ENCODE measurements at regions not wholly inside any gene's neighbourhood (a gene's known extent, or its start where the extent isn't known, plus 50 kb on each side); places are given as distances from the start of the nearest gene placed in this dataset.
"Not testable (repeated sequence)": the region's sequence is repeated elsewhere in the genome, so short reads cannot be mapped to it uniquely, and the experiment has no call there.

GRCh38 chr9:87421734-87422133 is 75.9 kb upstream of the DAPK1 start:
- intact Hi-C loops (cut with DNase I): no loop called here
- TF ChIP-seq CTCF (IDR thresholded peaks at IDR 0.05): no peak
- H3K4me1 ChIP-seq: no peaks in the 10 kb centered on the region
- WGBS, 3 donors: 87 to 92% (median 92%) methylated on average over 3 of the region's 3 CpGs
- peaks cover 0 to 3% (median 0%) of the 10 kb centered on the region in 3 donors for H3K27me3 ChIP-seq (ENCODE audit: insufficient read depth in 3 of 3, low read length in 2 of 3)
- DNase-seq (no peak), ATAC-seq (no peak)
- H3K9me3 ChIP-seq: no peaks in the 10 kb centered on the region
- no peaks in the 10 kb centered on the region for H3K36me3 ChIP-seq (ENCODE audit: insufficient read depth in 1 of 2, low read depth in 1 of 2)
- H3K27ac ChIP-seq: no peak overlapping the region
- H3K4me3 ChIP-seq: no peak overlapping the region

- H3K27ac ChIP-seq: no peak overlapping the region
- no peak for ATAC-seq
- TF ChIP-seq CTCF (IDR thresholded peaks at IDR 0.05): no peak
- H3K27me3 ChIP-seq (ENCODE audit: insufficient read depth in 3 of 3, low read length in 2 of 3): peaks cover 0 to 3% (median 0%) of the 10 kb centered on the region in 3 donors
- no peaks in the 10 kb centered on the region for H3K36me3 ChIP-seq (ENCODE audit: insufficient read depth in 1 of 2, low read depth in 1 of 2)
- WGBS, 3 donors: 63 to 76% (median 65%) methylated on average over 1 of the region's 1 CpG
- intact Hi-C loops (cut with DNase I): no loop called here
- H3K9me3 ChIP-seq: no peaks in the 10 kb centered on the region
- H3K4me1 ChIP-seq: no peaks in the 10 kb centered on the region
- H3K4me3 ChIP-seq: no peak overlapping the region
- DNase-seq: no peak
Measured at GRCh38 chr9:87422999-87423398, 74.7 kb upstream of the DAPK1 start.

- 72 to 93% (median 83%) methylated on average over 4 of the region's 4 CpGs for WGBS, 3 donors
- intact Hi-C loops (cut with DNase I); DNase-seq; H3K9me3 ChIP-seq; H3K27ac ChIP-seq; ATAC-seq; H3K36me3 ChIP-seq (ENCODE audit: insufficient read depth in 1 of 2, low read depth in 1 of 2); H3K4me3 ChIP-seq; H3K4me1 ChIP-seq; H3K27me3 ChIP-seq (ENCODE audit: insufficient read depth in 3 of 3, low read length in 2 of 3): not testable (repeated sequence)
Measured at GRCh38 chr9:87423885-87424284, 73.8 kb upstream of the DAPK1 start.

- H3K27me3 ChIP-seq (ENCODE audit: insufficient read depth in 3 of 3, low read length in 2 of 3): peaks cover 0 to 3% (median 0%) of the 10 kb centered on the region in 3 donors
- no peak overlapping the region for H3K27ac ChIP-seq
- ATAC-seq (no peak), DNase-seq (no peak)
- no peaks in the 10 kb centered on the region for H3K4me1 ChIP-seq
- H3K9me3 ChIP-seq: no peaks in the 10 kb centered on the region
- WGBS, 3 donors: 79 to 89% (median 81%) methylated on average over 2 of the region's 2 CpGs
- no peak overlapping the region for H3K4me3 ChIP-seq
- intact Hi-C loops (cut with DNase I): no loop called here
- TF ChIP-seq CTCF (IDR thresholded peaks at IDR 0.05): no peak
- H3K36me3 ChIP-seq (ENCODE audit: insufficient read depth in 1 of 2, low read depth in 1 of 2): no peaks in the 10 kb centered on the region
Measured at GRCh38 chr9:87425202-87425601, 72.5 kb upstream of the DAPK1 start.

GRCh38 chr9:87427851-87428506 is 69.7 kb upstream of the DAPK1 start:
- Histone ChIP-seq H3K36me3 (ENCODE audit: insufficient read depth in 1 of 2, low read depth in 1 of 2) (no peaks in the 10 kb centered on the region), H3K4me1 (no peaks in the 10 kb centered on the region), H3K9me3 (no peaks in the 10 kb centered on the region), H3K27me3 (ENCODE audit: insufficient read depth in 3 of 3, low read length in 2 of 3) (no peaks in the 10 kb centered on the region), H3K27ac (no peak overlapping the region), H3K4me3 (no peak overlapping the region)
- no peak for TF ChIP-seq CTCF (IDR thresholded peaks at IDR 0.05)
- 82 to 85% (median 84%) methylated on average over 5 of the region's 5 CpGs for WGBS, 3 donors
- ATAC-seq (no peak), DNase-seq (no peak)
- intact Hi-C loops (cut with DNase I): no loop called here

Data from psoas muscle (tissue), 7 donors.